ENCODE measurements at regions not wholly inside any gene's neighbourhood (a gene's known extent, or its start where the extent isn't known, plus 50 kb on each side); places are given as distances from the start of the nearest gene placed in this dataset.
A peak's percentile ranks its signal among the peaks of the same experiment; 100 is the strongest.

GRCh38 chr6:139533573-139534471 lies 159.4 kb upstream of the CITED2 start:
- Histone ChIP-seq H3K23ac (ENCODE audit: low read length in 2 of 2) (peak overlapping the region in 1 of 2 experiments; percentile 14), H3K27ac (ENCODE audit: low read length, poor library complexity, severe bottlenecking) (peak overlapping the region; percentile 55), H2AK5ac (ENCODE audit: low read length, severe bottlenecking) (peak overlapping the region; percentile 15), H3K9me3 (ENCODE audit: control insufficient read depth, low read length) (no peaks in the 10 kb centered on the region), H3K4ac (ENCODE audit: low read depth in 1 of 2, low read length in 2 of 2) (peak overlapping the region; percentile 79 to 99), H3K79me1 (replicated peaks; ENCODE audit: low read length, poor library complexity, severe bottlenecking) (no peaks in the 10 kb centered on the region), H3K18ac (ENCODE audit: low read depth in 1 of 2, low read length in 2 of 2) (peak overlapping the region; percentile 65 to 96), H2BK15ac (ENCODE audit: low read depth, poor library complexity, severe bottlenecking) (no peak overlapping the region), H3K36me3 (ENCODE audit: control insufficient read depth in 1 of 2, insufficient read depth in 2 of 2, low read depth in 1 of 2, low read length in 2 of 2) (no peaks in the 10 kb centered on the region), H4K91ac (ENCODE audit: low read length) (peak overlapping the region; percentile 48), H2BK12ac (ENCODE audit: low read length in 2 of 2) (peak overlapping the region; percentile 4 to 99), H3K14ac (ENCODE audit: low read length in 2 of 2) (peak overlapping the region in 1 of 2 experiments; percentile 53), H2BK5ac (ENCODE audit: low read depth, low read length, poor library complexity, severe bottlenecking) (peak overlapping the region; percentile 50), H2BK120ac (ENCODE audit: low read depth, low read length) (peak overlapping the region; percentile 89), H3K9ac (ENCODE audit: low read length) (peak overlapping the region; percentile 57), H3K4me2 (ENCODE audit: low read length, poor library complexity, severe bottlenecking) (no peak overlapping the region), H3K4me3 (ENCODE audit: insufficient read depth in 1 of 2, low read depth in 1 of 2, low read length in 2 of 2) (peak overlapping the region in 1 of 2 experiments; percentile 5), H2AFZ (ENCODE audit: low read depth, low read length) (no peak overlapping the region), H3K27me3 (ENCODE audit: control insufficient read depth in 1 of 2, insufficient read depth in 1 of 2, low read length in 2 of 2) (no peaks in the 10 kb centered on the region), H4K8ac (ENCODE audit: low read length) (peak overlapping the region; percentile 67), H3K4me1 (ENCODE audit: control insufficient read depth, insufficient read depth, low read depth, low read length) (peaks cover 16% of the 10 kb centered on the region)
- whole genome bisulfite sequencing, result 48% methylated on average over 5 of the region's 11 CpGs
- peak; percentile 92 for DNase-seq

- H3K4ac ChIP-seq (ENCODE audit: low read depth in 1 of 2, low read length in 2 of 2), result peak overlapping the region in 1 of 2 experiments; percentile 86
- no peak overlapping the region for H2AFZ ChIP-seq (ENCODE audit: low read depth, low read length)
- no peak overlapping the region for H2BK5ac ChIP-seq (ENCODE audit: low read depth, low read length, poor library complexity, severe bottlenecking)
- peaks cover 16% of the 10 kb centered on the region for H3K4me1 ChIP-seq (ENCODE audit: control insufficient read depth, insufficient read depth, low read depth, low read length)
- H3K23ac ChIP-seq (ENCODE audit: low read length in 2 of 2), result no peak overlapping the region
- no peaks in the 10 kb centered on the region for H3K27me3 ChIP-seq (ENCODE audit: control insufficient read depth in 1 of 2, insufficient read depth in 1 of 2, low read length in 2 of 2)
- DNase-seq, result no peak
- no peak overlapping the region for H4K91ac ChIP-seq (ENCODE audit: low read length)
- no peak overlapping the region for H3K4me3 ChIP-seq (ENCODE audit: insufficient read depth in 1 of 2, low read depth in 1 of 2, low read length in 2 of 2)
- H3K36me3 ChIP-seq (ENCODE audit: control insufficient read depth in 1 of 2, insufficient read depth in 2 of 2, low read depth in 1 of 2, low read length in 2 of 2), result no peaks in the 10 kb centered on the region
- no peaks in the 10 kb centered on the region for H3K9me3 ChIP-seq (ENCODE audit: control insufficient read depth, low read length)
- H4K8ac ChIP-seq (ENCODE audit: low read length), result no peak overlapping the region
- H2AK5ac ChIP-seq (ENCODE audit: low read length, severe bottlenecking), result peak overlapping the region; percentile 85
- H2BK120ac ChIP-seq (ENCODE audit: low read depth, low read length), result peak overlapping the region; percentile 52
- no peak overlapping the region for H3K4me2 ChIP-seq (ENCODE audit: low read length, poor library complexity, severe bottlenecking)
- 89% methylated on average over 3 of the region's 4 CpGs for WGBS
- H3K27ac ChIP-seq (ENCODE audit: low read length, poor library complexity, severe bottlenecking), result peak overlapping the region; percentile 55
- peak overlapping the region in 1 of 2 experiments; percentile 65 for H3K18ac ChIP-seq (ENCODE audit: low read depth in 1 of 2, low read length in 2 of 2)
- H3K79me1 ChIP-seq (replicated peaks; ENCODE audit: low read length, poor library complexity, severe bottlenecking), result no peaks in the 10 kb centered on the region
- H2BK15ac ChIP-seq (ENCODE audit: low read depth, poor library complexity, severe bottlenecking), result no peak overlapping the region
- peak overlapping the region; percentile 57 for H3K9ac ChIP-seq (ENCODE audit: low read length)
- no peak overlapping the region for H3K14ac ChIP-seq (ENCODE audit: low read length in 2 of 2)
- H2BK12ac ChIP-seq (ENCODE audit: low read length in 2 of 2), result peak overlapping the region in 1 of 2 experiments; percentile 88
Measured at GRCh38 chr6:139533171-139533570, 158.7 kb upstream of the CITED2 start.

- Histone ChIP-seq H3K4me2 (ENCODE audit: low read length, poor library complexity, severe bottlenecking) (no peak overlapping the region), H3K79me1 (replicated peaks; ENCODE audit: low read length, poor library complexity, severe bottlenecking) (no peaks in the 10 kb centered on the region), H3K9me3 (ENCODE audit: control insufficient read depth, low read length) (no peaks in the 10 kb centered on the region), H2BK15ac (ENCODE audit: low read depth, poor library complexity, severe bottlenecking) (no peak overlapping the region), H3K36me3 (ENCODE audit: control insufficient read depth in 1 of 2, insufficient read depth in 2 of 2, low read depth in 1 of 2, low read length in 2 of 2) (no peaks in the 10 kb centered on the region), H3K9ac (ENCODE audit: low read length) (peak overlapping the region; percentile 56), H3K14ac (ENCODE audit: low read length in 2 of 2) (no peak overlapping the region), H2AK5ac (ENCODE audit: low read length, severe bottlenecking) (peak overlapping the region; percentile 90), H2BK5ac (ENCODE audit: low read depth, low read length, poor library complexity, severe bottlenecking) (no peak overlapping the region), H3K4me1 (ENCODE audit: control insufficient read depth, insufficient read depth, low read depth, low read length) (peaks cover 8% of the 10 kb centered on the region), H3K4me3 (ENCODE audit: insufficient read depth in 1 of 2, low read depth in 1 of 2, low read length in 2 of 2) (no peak overlapping the region), H2BK12ac (ENCODE audit: low read length in 2 of 2) (peak overlapping the region in 1 of 2 experiments; percentile 49), H4K91ac (ENCODE audit: low read length) (no peak overlapping the region), H3K4ac (ENCODE audit: low read depth in 1 of 2, low read length in 2 of 2) (no peak overlapping the region), H2BK120ac (ENCODE audit: low read depth, low read length) (no peak overlapping the region), H4K8ac (ENCODE audit: low read length) (no peak overlapping the region), H2AFZ (ENCODE audit: low read depth, low read length) (no peak overlapping the region), H3K27ac (ENCODE audit: low read length, poor library complexity, severe bottlenecking) (peak overlapping the region; percentile 68), H3K18ac (ENCODE audit: low read depth in 1 of 2, low read length in 2 of 2) (peak overlapping the region in 1 of 2 experiments; percentile 5), H3K27me3 (ENCODE audit: control insufficient read depth in 1 of 2, insufficient read depth in 1 of 2, low read length in 2 of 2) (no peaks in the 10 kb centered on the region), H3K23ac (ENCODE audit: low read length in 2 of 2) (no peak overlapping the region)
- 61% methylated on average over 2 of the region's 8 CpGs for WGBS
- DNase-seq, result peak; percentile 60
Measured at GRCh38 chr6:139531148-139532115, 157.0 kb upstream of the CITED2 start.
